Stimulated activated CD4-positive, alpha-beta T cell treated with anti-CD3 and anti-CD28 coated beads, Interleukin-2, amount 100 ng/mL, for 48 hours (primary cell): ENCODE measurements at regions not wholly inside any gene's neighbourhood (a gene's known extent, or its start where the extent isn't known, plus 50 kb on each side); places are given as distances from the start of the nearest gene placed in this dataset.

Experiments used
- DNase-seq, 2 donors: peaks; one replicate each; pipeline ENCODE4 v3.0.0-alpha.2; 2020

GRCh38 chr4:128384091-128384520 is 96.5 kb upstream of the PGRMC2 start:
- DNase-seq, result no peak

- DNase-seq, result no peak
Measured at GRCh38 chr4:128381748-128382559, 94.3 kb upstream of the PGRMC2 start.

- no peak for DNase-seq
Measured at GRCh38 chr4:128380306-128380705, 92.7 kb upstream of the PGRMC2 start.

GRCh38 chr4:128379860-128380259 is 92.2 kb upstream of the PGRMC2 start:
- DNase-seq, result no peak

- no peak for DNase-seq
Measured at GRCh38 chr4:128378668-128379067, 91.1 kb upstream of the PGRMC2 start.

- DNase-seq, result no peak
Measured at GRCh38 chr4:128376958-128377357, 89.3 kb upstream of the PGRMC2 start.

- DNase-seq, result no peak
Measured at GRCh38 chr4:128376303-128376702, 88.7 kb upstream of the PGRMC2 start.

GRCh38 chr4:128373628-128374027 is 86.0 kb upstream of the PGRMC2 start:
- DNase-seq, result no peak

- DNase-seq, result no peak
Measured at GRCh38 chr4:128371876-128372275, 84.3 kb upstream of the PGRMC2 start.

GRCh38 chr4:128371001-128371777 is 83.6 kb upstream of the PGRMC2 start:
- DNase-seq, result no peak

- no peak for DNase-seq
Measured at GRCh38 chr4:128366212-128366611, 78.6 kb upstream of the PGRMC2 start.

- DNase-seq, result no peak
Measured at GRCh38 chr4:128364565-128364964, 77.0 kb upstream of the PGRMC2 start.

GRCh38 chr4:128363966-128364365 is 76.4 kb upstream of the PGRMC2 start:
- no peak for DNase-seq

GRCh38 chr4:128362760-128363159 is 75.1 kb upstream of the PGRMC2 start:
- DNase-seq, result no peak

- DNase-seq, result no peak
Measured at GRCh38 chr4:128359422-128359821, 71.8 kb upstream of the PGRMC2 start.

GRCh38 chr4:128358913-128359279 is 71.3 kb upstream of the PGRMC2 start:
- DNase-seq, result no peak

- DNase-seq, result no peak
Measured at GRCh38 chr4:128358231-128358912, 70.8 kb upstream of the PGRMC2 start.

- no peak for DNase-seq
Measured at GRCh38 chr4:128357286-128357685, 69.7 kb upstream of the PGRMC2 start.

GRCh38 chr4:128355305-128355704 is 67.7 kb upstream of the PGRMC2 start:
- no peak for DNase-seq

GRCh38 chr4:128354205-128354821 is 66.7 kb upstream of the PGRMC2 start:
- DNase-seq, result no peak

GRCh38 chr4:128353791-128354190 is 66.2 kb upstream of the PGRMC2 start:
- no peak for DNase-seq

GRCh38 chr4:128351502-128351901 is 63.9 kb upstream of the PGRMC2 start:
- DNase-seq, result no peak

GRCh38 chr4:128350449-128351045 is 62.9 kb upstream of the PGRMC2 start:
- no peak for DNase-seq
